ENCODE measurements at regions not wholly inside any gene's neighbourhood (a gene's known extent, or its start where the extent isn't known, plus 50 kb on each side); places are given as distances from the start of the nearest gene placed in this dataset.

DNA sequence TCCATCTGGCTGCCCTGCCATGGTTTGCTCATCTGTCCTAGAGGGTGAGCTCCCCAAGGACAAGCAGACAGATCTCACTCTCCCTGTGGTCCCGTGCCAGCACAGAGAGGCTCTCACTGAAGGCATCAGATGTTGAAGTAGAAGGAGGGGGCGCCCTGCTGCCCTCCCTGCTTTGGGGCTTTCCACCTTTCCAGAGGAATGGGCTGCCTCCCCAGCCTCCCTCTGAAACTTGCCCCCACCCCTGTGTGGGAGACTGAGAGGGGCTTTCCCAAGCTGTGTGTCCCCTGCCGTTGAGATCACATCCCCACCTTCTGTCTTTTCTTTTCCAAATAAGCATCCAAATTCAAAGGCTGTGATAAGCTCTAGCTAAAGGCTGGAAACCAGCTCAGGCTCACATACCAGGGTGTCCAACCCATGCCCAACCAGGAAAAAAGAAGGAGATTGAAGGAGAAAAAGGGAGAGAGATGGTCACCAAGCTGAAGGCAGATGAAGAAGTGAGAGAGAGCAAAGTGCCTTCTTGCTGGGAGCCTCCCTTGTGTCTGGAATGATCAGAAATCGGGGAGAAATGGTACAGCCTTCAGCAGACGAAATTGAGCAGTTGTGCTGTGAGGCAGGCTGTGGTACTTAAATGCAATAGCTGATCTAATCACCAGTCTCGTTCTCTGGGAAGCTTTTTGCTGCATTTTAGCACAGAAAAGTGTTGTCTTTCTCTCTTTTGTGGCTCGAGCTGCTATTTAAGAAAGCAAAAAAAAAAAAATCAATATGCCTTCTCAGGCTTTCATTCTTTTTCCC, 145.9 kb upstream of the LHX1 start:
- TF ChIP-seq TEAD4 (IDR thresholded peaks at IDR 0.05; ENCODE audit: low read depth, low read length) = 0 out of 2 replicates have a peak, but pooled peaks have one; percentile 30
- TF ChIP-seq, protein P1, sequence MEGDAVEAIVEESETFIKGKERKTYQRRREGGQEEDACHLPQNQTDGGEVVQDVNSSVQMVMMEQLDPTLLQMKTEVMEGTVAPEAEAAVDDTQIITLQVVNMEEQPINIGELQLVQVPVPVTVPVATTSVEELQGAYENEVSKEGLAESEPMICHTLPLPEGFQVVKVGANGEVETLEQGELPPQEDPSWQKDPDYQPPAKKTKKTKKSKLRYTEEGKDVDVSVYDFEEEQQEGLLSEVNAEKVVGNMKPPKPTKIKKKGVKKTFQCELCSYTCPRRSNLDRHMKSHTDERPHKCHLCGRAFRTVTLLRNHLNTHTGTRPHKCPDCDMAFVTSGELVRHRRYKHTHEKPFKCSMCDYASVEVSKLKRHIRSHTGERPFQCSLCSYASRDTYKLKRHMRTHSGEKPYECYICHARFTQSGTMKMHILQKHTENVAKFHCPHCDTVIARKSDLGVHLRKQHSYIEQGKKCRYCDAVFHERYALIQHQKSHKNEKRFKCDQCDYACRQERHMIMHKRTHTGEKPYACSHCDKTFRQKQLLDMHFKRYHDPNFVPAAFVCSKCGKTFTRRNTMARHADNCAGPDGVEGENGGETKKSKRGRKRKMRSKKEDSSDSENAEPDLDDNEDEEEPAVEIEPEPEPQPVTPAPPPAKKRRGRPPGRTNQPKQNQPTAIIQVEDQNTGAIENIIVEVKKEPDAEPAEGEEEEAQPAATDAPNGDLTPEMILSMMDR (IDR thresholded peaks at IDR 0.05; ENCODE audit: control extremely low read depth in 1 of 3, insufficient read depth in 1 of 3, low read depth in 1 of 3, low read length in 3 of 3) = no peak
- no peak; a peak in 1 of 3 replicates for TF ChIP-seq POLR2A (IDR thresholded peaks at IDR 0.05; ENCODE audit: control extremely low read depth in 1 of 2, low read depth in 2 of 2, low read length in 2 of 2)
- no peak for TF ChIP-seq TAF1 (IDR thresholded peaks at IDR 0.05; ENCODE audit: low read depth, low read length)
- no peak for TF ChIP-seq RAD21 (IDR thresholded peaks at IDR 0.05 in 1 of 2, conservative IDR thresholded peaks at IDR 0.05 in 1 of 2; ENCODE audit: low read depth in 2 of 2, low read length in 2 of 2)
- no peak for TF ChIP-seq KDM5A (IDR thresholded peaks at IDR 0.05; ENCODE audit: low read length)
- no peak for TF ChIP-seq POLR2AphosphoS5 (IDR thresholded peaks at IDR 0.05; ENCODE audit: low read depth, low read length)
- 0 out of 4 replicates have a peak, but pooled peaks of 1 of the 2 experiments have one; percentile 15 for TF ChIP-seq HDAC2 (IDR thresholded peaks at IDR 0.05; ENCODE audit: borderline replicate concordance in 1 of 2, low read depth in 2 of 2, low read length in 2 of 2)
- no peak for TF ChIP-seq YY1 (IDR thresholded peaks at IDR 0.05; ENCODE audit: low read depth, low read length)
- no peak for TF ChIP-seq MAFK (IDR thresholded peaks at IDR 0.05; ENCODE audit: low read depth, low read length)
- no peak for TF ChIP-seq SIX5 (IDR thresholded peaks at IDR 0.05; ENCODE audit: low read depth, low read length)
